ENCODE measurements at regions not wholly inside any gene's neighbourhood (a gene's known extent, or its start where the extent isn't known, plus 50 kb on each side); places are given as distances from the start of the nearest gene placed in this dataset.

DNA sequence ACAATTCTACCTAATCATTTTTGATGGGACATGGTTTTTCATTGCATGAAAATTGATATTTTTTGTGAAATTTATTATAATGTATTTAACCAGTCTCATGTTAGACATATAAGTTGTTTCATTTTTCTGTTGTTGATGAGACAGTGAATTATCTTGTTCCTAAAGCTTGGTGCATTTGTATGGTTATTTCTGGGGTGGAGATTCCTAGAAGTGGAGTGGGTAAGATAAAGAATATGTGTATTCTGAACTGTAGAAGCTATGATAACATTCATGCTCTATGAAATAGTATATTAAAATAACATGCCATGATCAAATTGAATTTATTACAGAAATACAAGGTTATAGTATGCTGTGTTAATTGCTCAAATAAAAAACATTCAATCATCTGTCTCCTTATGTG, 69.2 kb downstream of the BOLA3 start:
- Mint-ChIP-seq H3K9me3 (ENCODE audit: low read depth) (no peaks in the 10 kb centered on the region), H3K4me3 (no peak overlapping the region), H3K27me3 (no peaks in the 10 kb centered on the region), H3K4me1 (ENCODE audit: low read depth) (peaks cover 2% of the 10 kb centered on the region), H3K27ac (no peak overlapping the region), H3K36me3 (peaks cover 6% of the 10 kb centered on the region)

- Mint-ChIP-seq H3K4me3 (no peak overlapping the region), H3K36me3 (peaks cover 2% of the 10 kb centered on the region), H3K27me3 (no peaks in the 10 kb centered on the region), H3K27ac (peak overlapping the region; percentile 16), H3K9me3 (ENCODE audit: low read depth) (no peaks in the 10 kb centered on the region), H3K4me1 (ENCODE audit: low read depth) (peaks cover 2% of the 10 kb centered on the region)
Observed at GRCh38 chr2:74079522-74080341, 68.0 kb downstream of the BOLA3 start.

- Mint-ChIP-seq H3K4me3 (no peak overlapping the region), H3K36me3 (peaks cover 2% of the 10 kb centered on the region), H3K27me3 (no peaks in the 10 kb centered on the region), H3K9me3 (ENCODE audit: low read depth) (no peaks in the 10 kb centered on the region), H3K27ac (no peak overlapping the region), H3K4me1 (ENCODE audit: low read depth) (peaks cover 2% of the 10 kb centered on the region)
Observed at GRCh38 chr2:74080346-74080745, 67.4 kb downstream of the BOLA3 start.

GRCh38 chr2:74081030-74081762, 66.5 kb downstream of the BOLA3 start:
- Mint-ChIP-seq H3K4me3 (no peak overlapping the region), H3K27ac (peak overlapping the region; percentile 59), H3K27me3 (no peaks in the 10 kb centered on the region), H3K4me1 (ENCODE audit: low read depth) (peaks cover 2% of the 10 kb centered on the region), H3K9me3 (ENCODE audit: low read depth) (no peaks in the 10 kb centered on the region), H3K36me3 (peaks cover 2% of the 10 kb centered on the region)

DNA sequence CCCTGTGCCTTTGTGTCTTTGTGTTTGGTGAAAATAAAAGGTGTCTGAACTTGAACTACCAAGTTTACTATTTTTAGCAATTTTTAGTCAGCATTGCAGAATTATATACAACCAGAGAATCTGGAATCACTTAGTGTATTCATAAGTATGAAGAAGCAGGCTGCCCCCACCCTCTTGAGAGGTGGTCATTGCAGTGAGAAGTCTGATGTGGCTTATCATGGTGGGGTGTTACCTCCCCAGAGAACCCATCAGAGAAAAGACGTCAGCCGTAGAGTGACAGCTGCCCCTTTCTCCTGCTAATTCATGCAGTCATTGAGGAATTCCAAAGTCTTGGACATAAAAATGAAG, 66.0 kb downstream of the BOLA3 start:
- Mint-ChIP-seq H3K36me3 (peaks cover 2% of the 10 kb centered on the region), H3K27ac (peak overlapping the region; percentile 54), H3K4me1 (ENCODE audit: low read depth) (peaks cover 2% of the 10 kb centered on the region), H3K27me3 (no peaks in the 10 kb centered on the region), H3K9me3 (ENCODE audit: low read depth) (no peaks in the 10 kb centered on the region), H3K4me3 (no peak overlapping the region)

DNA sequence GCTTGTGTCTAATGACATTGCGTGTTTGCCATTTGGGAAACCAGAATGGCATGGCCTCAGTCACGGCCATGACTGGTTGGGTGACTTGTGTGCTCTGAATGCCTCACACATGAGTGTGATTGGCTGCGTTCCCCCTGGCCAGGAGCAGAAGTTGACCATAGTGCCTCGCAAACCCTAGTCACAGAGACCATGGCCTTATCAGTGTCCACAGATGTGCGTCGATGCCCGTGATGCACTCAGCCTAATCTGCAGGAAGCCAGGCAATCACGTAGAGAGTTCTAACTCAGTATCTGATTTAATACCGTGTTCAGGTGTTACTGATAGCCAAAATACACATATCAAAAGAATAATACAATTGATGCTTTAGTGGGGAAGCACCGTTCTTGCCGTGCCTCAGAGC, 64.0 kb downstream of the BOLA3 start:
- Mint-ChIP-seq H3K27ac (no peak overlapping the region), H3K36me3 (peaks cover 2% of the 10 kb centered on the region), H3K4me3 (no peak overlapping the region), H3K4me1 (ENCODE audit: low read depth) (peaks cover 2% of the 10 kb centered on the region), H3K9me3 (ENCODE audit: low read depth) (no peaks in the 10 kb centered on the region), H3K27me3 (no peaks in the 10 kb centered on the region)
